Inflammatory macrophage (primary cell): ENCODE measurements at regions not wholly inside any gene's neighbourhood (a gene's known extent, or its start where the extent isn't known, plus 50 kb on each side); places are given as distances from the start of the nearest gene placed in this dataset.
"Not testable (repeated sequence)": the region's sequence is repeated elsewhere in the genome, so short reads cannot be mapped to it uniquely, and the experiment has no call there.

Experiments
- DNase-seq, 2 donors: peaks; one replicate each; pipeline ENCODE4 v3.0.0-alpha.2; 2020 to 2022

DNA sequence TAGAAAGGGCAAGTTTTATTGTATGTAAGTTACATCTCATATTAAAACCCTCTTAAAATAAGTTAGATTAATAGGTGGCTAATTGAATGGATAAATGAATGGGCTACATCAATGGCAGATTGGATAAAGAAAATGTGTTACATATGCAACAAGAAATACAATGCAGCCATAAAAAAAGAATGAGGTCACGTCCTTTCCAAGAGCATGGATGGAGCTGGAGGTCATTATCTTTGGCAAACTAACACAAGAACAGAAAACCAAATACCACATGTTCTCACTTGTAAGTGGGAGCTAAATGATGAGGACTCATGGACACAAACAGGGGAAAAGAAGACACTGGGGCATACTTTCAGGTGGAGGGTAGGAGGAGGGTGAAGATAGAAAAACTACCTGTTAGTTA lies 182.2 kb upstream of the GNAI1 start:
- no peak for DNase-seq

DNA sequence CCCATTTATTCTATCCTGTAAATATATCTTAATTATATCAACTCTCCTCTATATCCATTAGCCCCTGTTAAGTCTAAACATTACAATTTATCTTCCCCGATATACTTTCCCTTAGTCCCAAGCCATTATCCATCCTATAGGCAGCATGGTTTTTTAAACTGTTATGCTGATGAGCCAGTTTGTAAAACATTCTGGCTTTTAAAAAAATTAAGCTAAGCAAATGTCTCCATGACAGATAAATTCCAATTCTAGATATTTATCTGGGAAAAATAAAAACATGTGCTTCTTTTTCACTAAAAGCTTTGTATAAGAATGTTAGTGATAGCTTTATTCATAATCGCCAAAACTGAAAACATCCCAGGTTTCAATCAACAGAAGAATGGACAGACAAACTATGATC lies 183.2 kb upstream of the GNAI1 start:
- no peak for DNase-seq

DNA sequence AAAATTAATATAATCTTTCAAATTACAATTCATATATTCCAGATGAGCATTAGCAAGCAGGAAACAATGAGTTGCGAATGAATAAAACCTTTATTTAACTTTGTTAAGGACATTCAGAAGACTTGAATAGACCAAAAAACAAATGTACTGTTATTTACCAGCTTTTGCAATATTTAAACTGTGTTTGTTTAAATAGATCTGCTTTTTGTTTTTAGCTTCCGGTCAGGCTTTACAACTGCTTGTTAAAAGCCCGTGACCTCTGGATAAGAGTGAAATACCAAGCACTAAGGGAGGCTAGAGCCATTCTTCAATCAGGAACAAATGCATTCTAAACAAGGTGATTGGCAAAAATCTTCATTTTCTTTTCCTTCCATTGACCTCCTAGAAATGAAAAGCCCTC lies 184.9 kb upstream of the GNAI1 start:
- DNase-seq = no peak

GRCh38 chr7:79936281-79936983 lies 198.2 kb upstream of the GNAI1 start:
- no peak for DNase-seq

DNA sequence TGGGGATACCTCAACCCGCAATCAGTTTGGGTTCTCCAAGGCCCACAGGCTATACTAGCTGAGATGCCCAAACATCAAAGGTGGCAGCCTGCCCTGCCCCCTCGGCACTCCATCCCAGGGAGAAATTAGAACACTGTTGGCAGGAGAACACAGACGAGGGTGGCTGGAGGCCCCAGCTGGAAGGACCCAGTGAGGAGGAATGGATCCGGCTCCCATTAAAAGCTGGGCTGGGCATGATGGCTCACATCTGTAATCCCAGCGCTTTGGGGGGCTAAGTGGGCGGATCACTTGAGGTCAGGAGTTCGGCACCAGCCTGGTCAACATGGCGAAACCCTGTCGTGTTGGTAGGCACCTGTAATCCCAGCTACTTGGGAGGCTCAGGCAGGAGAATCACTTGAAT lies 199.9 kb upstream of the GNAI1 start:
- no peak for DNase-seq

GRCh38 chr7:79933144-79933543 lies 201.5 kb upstream of the GNAI1 start:
- DNase-seq = no peak

DNA sequence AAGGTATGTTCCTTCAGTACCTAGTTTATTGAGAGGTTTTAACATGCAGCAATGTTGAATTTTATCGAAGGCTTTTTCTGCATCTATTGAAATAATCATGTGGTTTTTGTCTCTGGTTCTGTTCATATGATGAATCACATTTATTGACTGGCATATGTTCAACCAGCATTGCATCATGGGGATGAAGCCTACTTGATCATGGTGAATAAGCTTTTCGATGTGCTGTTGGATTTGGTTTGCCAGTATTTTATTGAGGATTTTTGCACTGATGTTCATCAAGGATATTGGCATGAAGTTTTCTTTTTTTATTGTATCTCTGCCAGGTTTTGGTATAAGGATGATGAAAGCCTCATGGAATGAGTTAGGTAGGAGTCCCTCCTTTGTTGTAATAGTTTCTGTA lies 204.0 kb upstream of the GNAI1 start:
- no peak for DNase-seq

DNA sequence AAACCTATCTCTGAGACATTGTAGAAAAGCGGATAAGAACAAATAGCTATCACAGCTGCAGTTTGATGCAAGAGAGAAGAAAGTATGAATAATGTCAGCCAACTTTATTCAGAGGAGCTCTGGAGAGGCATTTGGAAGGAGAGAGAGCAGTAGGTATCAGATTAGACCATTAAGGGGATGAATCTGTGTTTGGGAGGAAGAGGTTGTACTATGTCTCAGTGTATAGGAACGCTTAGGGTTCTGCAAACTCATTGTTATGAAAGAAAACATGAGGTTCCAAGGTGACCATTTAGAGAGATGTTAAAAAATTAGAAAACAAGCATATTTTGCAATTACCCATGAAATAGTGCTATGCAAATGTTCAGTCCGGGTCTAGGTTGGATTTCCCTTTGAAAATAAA lies 207.5 kb upstream of the GNAI1 start:
- no peak for DNase-seq

DNA sequence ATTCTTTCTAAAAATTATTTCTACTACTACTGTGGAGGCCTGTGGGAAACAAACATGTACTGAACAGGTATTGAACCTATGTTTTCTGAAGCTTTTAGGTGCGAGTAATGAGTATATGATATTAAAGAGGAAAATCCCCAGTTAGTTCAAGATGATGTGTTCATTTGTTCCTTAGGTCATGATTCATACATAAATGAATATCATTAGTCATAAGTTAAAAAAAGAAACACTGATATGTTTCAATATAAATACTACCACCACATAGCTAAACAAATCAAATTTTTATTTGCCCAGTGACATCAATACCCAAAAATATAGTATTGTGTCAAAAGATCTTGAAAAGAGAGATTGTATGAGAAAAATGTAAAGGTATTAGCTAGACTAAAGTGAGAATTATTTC lies 210.7 kb upstream of the GNAI1 start:
- no peak for DNase-seq

GRCh38 chr7:79922894-79923293 lies 211.7 kb upstream of the GNAI1 start:
- no peak for DNase-seq

DNA sequence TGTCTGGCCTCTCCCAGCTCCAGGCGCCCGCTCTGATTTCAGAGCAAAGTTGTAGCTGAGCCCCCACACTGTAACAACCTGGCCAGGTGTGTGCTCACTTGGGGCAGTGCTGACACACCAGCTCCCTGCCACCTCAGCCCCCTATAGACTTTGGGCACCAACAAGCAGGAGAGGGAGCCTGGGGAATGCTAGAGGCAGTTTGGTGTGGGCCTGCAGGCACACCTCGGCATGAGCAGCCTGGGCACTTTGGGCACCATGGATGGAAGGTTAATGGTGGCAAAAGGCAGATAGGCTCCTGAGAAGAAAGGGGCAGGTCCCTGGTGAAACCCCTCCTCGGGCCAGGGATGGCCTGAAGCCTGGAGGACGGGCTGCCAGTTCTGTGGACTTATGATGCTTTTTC lies 212.7 kb upstream of the GNAI1 start:
- DNase-seq = no peak

GRCh38 chr7:79918632-79919031 lies 216.0 kb upstream of the GNAI1 start:
- not testable (repeated sequence) for DNase-seq

DNA sequence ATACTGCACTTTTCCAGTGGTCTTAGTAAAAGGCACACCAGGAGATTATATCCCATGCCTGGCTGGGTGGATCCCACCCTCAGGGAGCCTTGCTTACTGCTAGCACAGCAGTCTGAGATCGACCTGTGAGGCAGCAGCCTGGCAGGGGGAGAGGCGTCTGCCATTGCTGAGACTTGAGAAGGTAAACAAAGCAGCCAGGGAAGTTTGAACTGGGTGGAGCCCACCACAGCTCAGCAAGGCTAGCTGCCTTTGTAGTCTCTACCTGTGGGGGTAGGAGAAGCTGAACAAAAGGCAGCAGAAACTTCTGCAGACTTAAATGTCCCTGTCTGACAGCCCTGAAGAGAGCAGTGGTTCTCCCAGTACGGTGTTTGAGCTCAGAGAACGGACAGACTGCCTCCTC lies 219.3 kb upstream of the GNAI1 start:
- not testable (repeated sequence) for DNase-seq

- DNase-seq = no peak
These were observed 222.4 kb upstream of the GNAI1 start for GRCh38 chr7:79912213-79912633.

- no peak for DNase-seq
These were observed 223.2 kb upstream of the GNAI1 start for GRCh38 chr7:79911420-79911819.

DNA sequence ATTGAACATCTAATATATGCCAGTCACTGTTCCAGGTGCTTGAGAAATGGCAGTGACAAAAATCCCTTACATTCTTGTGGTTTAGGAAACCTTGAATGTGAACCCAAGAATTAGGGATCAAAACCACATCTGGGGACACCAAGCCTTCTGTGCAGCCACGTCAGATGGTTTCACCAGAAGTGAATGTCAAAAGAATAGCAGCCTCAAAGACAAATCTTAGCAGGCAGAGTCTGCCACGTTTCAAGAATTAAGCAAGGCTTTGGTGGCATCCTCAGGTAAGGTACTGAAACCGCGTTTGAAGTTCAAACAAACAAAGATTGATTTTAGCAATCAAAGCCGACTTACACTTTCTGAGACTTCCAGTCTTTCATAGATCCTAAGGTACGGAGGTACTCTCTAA lies 225.5 kb upstream of the GNAI1 start:
- DNase-seq = no peak

DNA sequence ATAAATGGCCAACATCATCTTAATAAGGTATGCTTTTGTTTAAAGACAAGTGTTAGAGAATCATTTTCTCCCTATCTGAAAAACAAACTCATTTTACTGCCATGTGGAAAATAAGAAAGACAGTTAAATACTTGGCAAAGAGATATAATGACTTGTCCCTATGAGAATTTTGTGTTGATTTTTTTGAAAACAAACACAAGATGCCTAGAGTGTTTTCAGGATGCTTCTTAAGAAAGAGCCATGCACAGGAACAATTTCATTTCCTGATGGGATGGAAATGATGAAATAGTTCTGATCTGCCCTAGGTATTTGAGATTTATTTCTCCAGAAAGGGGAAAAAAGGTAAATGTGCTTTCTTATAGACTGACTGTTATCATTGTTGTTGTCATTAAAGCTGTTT lies 237.5 kb upstream of the GNAI1 start:
- no peak for DNase-seq

DNA sequence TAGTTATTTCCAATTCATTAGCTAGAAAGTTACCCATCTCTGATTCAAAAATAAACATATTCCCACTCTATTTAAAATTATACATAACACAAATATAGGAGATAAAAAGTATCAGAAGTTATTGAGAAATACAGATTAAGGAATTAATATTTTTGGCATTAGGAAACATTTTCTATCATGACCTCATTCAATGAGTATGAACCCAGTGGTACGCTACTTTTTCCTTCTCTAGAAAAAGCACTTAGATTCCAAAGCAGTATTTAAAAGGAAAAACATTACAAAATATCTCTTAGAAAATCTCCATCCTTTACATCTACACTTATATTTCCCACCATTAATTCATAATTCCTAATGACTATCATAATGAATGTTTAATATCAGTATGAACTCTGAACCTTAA lies 240.6 kb upstream of the GNAI1 start:
- no peak for DNase-seq

DNA sequence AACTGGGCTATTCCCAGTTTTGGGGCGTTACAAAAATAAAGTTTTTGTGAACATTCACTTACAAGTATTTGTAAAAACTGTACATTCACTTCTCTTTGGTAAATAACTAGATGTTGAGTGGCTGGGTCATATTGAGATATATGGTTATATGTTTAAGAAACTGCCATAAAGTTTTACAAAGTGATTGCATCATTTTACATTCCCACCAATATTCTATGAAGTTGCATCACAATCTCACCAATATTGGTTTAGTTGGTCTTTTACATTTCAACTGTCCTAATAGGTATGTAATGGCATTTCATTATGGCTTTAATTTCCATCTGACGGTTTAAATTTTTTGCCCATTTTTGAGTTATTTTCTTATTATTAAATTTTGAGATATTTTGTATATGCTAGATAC lies 251.7 kb upstream of the GNAI1 start:
- DNase-seq = no peak

DNA sequence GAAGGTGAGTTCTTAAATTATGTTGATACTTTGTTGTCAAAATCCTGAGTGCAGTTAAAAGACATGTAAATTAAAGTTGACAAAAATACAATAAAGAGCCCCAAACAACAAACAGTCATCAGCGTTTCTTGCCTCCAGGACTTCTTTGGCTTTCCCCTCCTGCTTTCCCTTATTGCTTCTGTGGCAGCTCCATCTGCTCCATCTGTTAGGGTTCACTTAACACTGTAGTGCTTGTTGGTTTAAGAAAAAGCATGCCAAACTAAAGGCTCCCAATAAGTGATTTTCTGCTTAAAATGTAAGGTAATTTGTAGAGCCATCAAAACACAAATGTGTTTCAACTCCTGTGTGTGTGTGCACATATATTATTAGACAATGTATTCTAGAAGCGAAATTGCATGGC lies 254.3 kb upstream of the GNAI1 start:
- no peak for DNase-seq

- DNase-seq = no peak
These were observed 256.7 kb upstream of the GNAI1 start for GRCh38 chr7:79877874-79878465.

DNA sequence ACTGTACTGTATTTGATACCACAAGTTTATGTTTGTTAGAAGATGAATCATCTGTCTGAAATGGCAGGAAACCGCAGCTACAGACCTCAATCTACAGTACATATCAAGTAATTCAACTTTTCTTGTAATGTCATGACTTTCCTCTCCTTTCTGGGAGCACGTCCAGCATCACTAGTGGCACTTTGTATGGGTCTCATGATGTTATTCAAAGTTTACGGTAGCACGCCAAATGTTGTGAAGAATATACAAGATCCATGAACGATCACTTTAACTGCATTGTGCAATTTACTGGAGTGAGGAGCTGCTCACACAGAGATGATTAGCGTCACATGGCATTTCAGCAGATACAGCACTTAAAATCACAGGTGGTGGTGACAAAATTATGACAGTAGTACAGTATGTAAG lies 257.8 kb upstream of the GNAI1 start:
- DNase-seq = no peak

DNA sequence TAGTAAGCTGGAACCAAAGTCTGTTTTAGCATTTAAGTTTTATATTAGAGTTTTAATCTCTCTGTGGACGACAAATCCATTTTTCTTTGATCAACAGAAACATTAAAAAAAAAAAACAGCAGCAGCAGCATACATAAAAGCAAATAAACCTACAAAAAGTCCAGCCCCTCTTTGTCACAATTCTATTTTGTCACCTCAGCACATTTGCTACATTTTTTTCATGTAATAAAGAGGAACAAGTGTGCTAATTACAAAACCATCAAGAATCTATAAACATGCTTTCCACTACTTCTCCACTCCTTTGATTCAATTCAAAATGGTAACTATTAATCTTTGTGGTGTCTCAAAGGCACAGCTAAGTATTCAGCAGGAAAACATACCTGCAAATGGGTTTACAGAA lies 259.8 kb upstream of the GNAI1 start:
- no peak for DNase-seq

GRCh38 chr7:79872176-79872575 lies 262.5 kb upstream of the GNAI1 start:
- DNase-seq = no peak

- no peak for DNase-seq
These were observed 266.6 kb upstream of the GNAI1 start for GRCh38 chr7:79868010-79868409.
